ENCODE measurements at regions not wholly inside any gene's neighbourhood (a gene's known extent, or its start where the extent isn't known, plus 50 kb on each side); places are given as distances from the start of the nearest gene placed in this dataset.

GRCh38 chr1:221164029-221164428, 284.8 kb downstream of the HLX start:
- TF ChIP-seq EZH2 (IDR thresholded peaks at IDR 0.05; ENCODE audit: borderline replicate concordance, insufficient read depth, low read depth, low read length, poor library complexity, severe bottlenecking) (no peak), CTCF (IDR thresholded peaks at IDR 0.05) (no peak)
- Mint-ChIP-seq H3K27ac (no peak overlapping the region), H3K9me3 (ENCODE audit: insufficient read depth) (no peaks in the 10 kb centered on the region), H3K27me3 (peaks cover 9% of the 10 kb centered on the region), H3K4me1 (peaks cover 60% of the 10 kb centered on the region), H3K4me3 (no peak overlapping the region)
- peaks cover 0 to 30% (median 13%) of the 10 kb centered on the region in 4 experiments for H3K27me3 ChIP-seq (replicated peaks in 1 of 4; ENCODE audit: control extremely low read depth in 1 of 4, control insufficient read depth in 3 of 4, insufficient read depth in 4 of 4, low read length in 3 of 4)
- H3K9ac ChIP-seq (ENCODE audit: low read length), result no peak overlapping the region
- H3K4me2 ChIP-seq (replicated peaks; ENCODE audit: low read depth, low read length, poor library complexity, severe bottlenecking), result no peak overlapping the region
- no peaks in the 10 kb centered on the region for H4K20me1 ChIP-seq (ENCODE audit: control insufficient read depth, insufficient read depth, low read length, poor library complexity, severe bottlenecking)
- no peak overlapping the region for H2AFZ ChIP-seq (ENCODE audit: insufficient read depth, low read depth, low read length, poor library complexity, severe bottlenecking)
- peaks cover 37 to 56% of the 10 kb centered on the region in 2 donors for H3K4me1 ChIP-seq (ENCODE audit: control insufficient read depth in 2 of 2, insufficient read depth in 2 of 2, low read length in 2 of 2)
- H3K79me2 ChIP-seq (ENCODE audit: control insufficient read depth, insufficient read depth, low read length), result no peaks in the 10 kb centered on the region
- no peak for DNase-seq
- intact Hi-C loops (cut with micrococcal nuclease), result no loop called here
- no peak overlapping the region for H3K4me3 ChIP-seq (ENCODE audit: control extremely low read depth in 1 of 5, extremely low read depth in 1 of 5, insufficient read depth in 1 of 5, low read depth in 2 of 5, low read length in 4 of 5)
- H3K27ac ChIP-seq (ENCODE audit: low read length in 2 of 2), result no peak overlapping the region
- no CpG with 5 or more reads among the region's 1 CpG for WGBS (ENCODE audit: insufficient coverage)
- no peak for ATAC-seq (ENCODE audit: low read depth)
- ChIA-PET CTCF (no interaction called here), POLR2A (interaction anchor here (0.7 kb wide), 1 partner anchor 14 kb away, joined by 7 read pairs; no protein-coding TSS in a partner anchor)
- peaks cover 0 to 2% (median 0%) of the 10 kb centered on the region in 3 donors for H3K9me3 ChIP-seq (ENCODE audit: control extremely low read depth in 1 of 3, control insufficient read depth in 2 of 3, insufficient read depth in 1 of 3, low read length in 2 of 3)
- H3K36me3 ChIP-seq (replicated peaks in 1 of 2; ENCODE audit: control extremely low read depth in 1 of 2, control insufficient read depth in 1 of 2, extremely low read depth in 1 of 2, insufficient read depth in 2 of 2, low read length in 1 of 2), result no peaks in the 10 kb centered on the region

- intact Hi-C loops (cut with micrococcal nuclease), result loop anchor here (5.0 kb wide), 3 partner anchors 37 to 138 kb away; no protein-coding TSS in a partner anchor
- DNase-seq (no peak), ATAC-seq (ENCODE audit: low read depth) (no peak)
- Mint-ChIP-seq H3K4me1 (peaks cover 62% of the 10 kb centered on the region), H3K27me3 (peaks cover 9% of the 10 kb centered on the region), H3K27ac (no peak overlapping the region), H3K9me3 (ENCODE audit: insufficient read depth) (no peaks in the 10 kb centered on the region), H3K4me3 (peak overlapping the region; percentile 29)
- no peak overlapping the region for H3K4me2 ChIP-seq (replicated peaks; ENCODE audit: low read depth, low read length, poor library complexity, severe bottlenecking)
- H3K4me3 ChIP-seq (ENCODE audit: control extremely low read depth in 1 of 5, extremely low read depth in 1 of 5, insufficient read depth in 1 of 5, low read depth in 2 of 5, low read length in 4 of 5), result no peak overlapping the region
- H3K27me3 ChIP-seq (replicated peaks in 1 of 4; ENCODE audit: control extremely low read depth in 1 of 4, control insufficient read depth in 3 of 4, insufficient read depth in 4 of 4, low read length in 3 of 4), result peaks cover 0 to 28% (median 13%) of the 10 kb centered on the region in 4 experiments
- no peak overlapping the region for H3K27ac ChIP-seq (ENCODE audit: low read length in 2 of 2)
- 98% methylated on average over 3 of the region's 4 CpGs for WGBS (ENCODE audit: insufficient coverage)
- H4K20me1 ChIP-seq (ENCODE audit: control insufficient read depth, insufficient read depth, low read length, poor library complexity, severe bottlenecking), result no peaks in the 10 kb centered on the region
- ChIA-PET CTCF (interaction anchor here (1.0 to 2.6 kb wide), 2 partner anchors 9 to 292 kb away, joined by 3 to 7 read pairs; no protein-coding TSS in a partner anchor), POLR2A (no interaction called here)
- peaks cover 0 to 2% (median 0%) of the 10 kb centered on the region in 3 donors for H3K9me3 ChIP-seq (ENCODE audit: control extremely low read depth in 1 of 3, control insufficient read depth in 2 of 3, insufficient read depth in 1 of 3, low read length in 2 of 3)
- TF ChIP-seq CTCF (IDR thresholded peaks at IDR 0.05), result no peak
- no peak for TF ChIP-seq EZH2 (IDR thresholded peaks at IDR 0.05; ENCODE audit: borderline replicate concordance, insufficient read depth, low read depth, low read length, poor library complexity, severe bottlenecking)
- H3K4me1 ChIP-seq (ENCODE audit: control insufficient read depth in 2 of 2, insufficient read depth in 2 of 2, low read length in 2 of 2), result peaks cover 40 to 58% of the 10 kb centered on the region in 2 donors
- H3K79me2 ChIP-seq (ENCODE audit: control insufficient read depth, insufficient read depth, low read length), result no peaks in the 10 kb centered on the region
- H2AFZ ChIP-seq (ENCODE audit: insufficient read depth, low read depth, low read length, poor library complexity, severe bottlenecking), result no peak overlapping the region
- H3K36me3 ChIP-seq (replicated peaks in 1 of 2; ENCODE audit: control extremely low read depth in 1 of 2, control insufficient read depth in 1 of 2, extremely low read depth in 1 of 2, insufficient read depth in 2 of 2, low read length in 1 of 2), result no peaks in the 10 kb centered on the region
- no peak overlapping the region for H3K9ac ChIP-seq (ENCODE audit: low read length)
Observed at GRCh38 chr1:221164951-221165838, 286.0 kb downstream of the HLX start.

Data from B cell (primary cell).